ENCODE measurements at regions not wholly inside any gene's neighbourhood (a gene's known extent, or its start where the extent isn't known, plus 50 kb on each side); places are given as distances from the start of the nearest gene placed in this dataset.

DNA sequence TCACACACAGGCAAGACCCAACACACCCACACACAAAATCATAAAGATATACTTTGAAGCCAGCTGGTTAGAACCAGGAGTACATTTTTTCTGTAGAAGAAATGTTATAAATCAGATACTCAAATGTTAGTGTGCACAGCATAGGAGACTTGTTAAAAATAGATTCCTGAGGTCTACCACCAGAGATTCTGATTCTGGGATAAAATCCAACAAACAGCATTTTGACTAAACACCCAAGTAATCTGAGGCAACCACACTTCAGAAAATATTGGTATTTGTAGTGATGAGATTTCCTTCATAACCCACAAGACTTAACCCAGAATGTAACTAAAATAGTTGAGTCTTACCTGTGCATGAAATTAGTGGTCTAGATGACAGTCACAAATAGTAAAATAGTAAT, 301.8 kb downstream of the HNRNPD start:
- DNase-seq, result no peak

DNA sequence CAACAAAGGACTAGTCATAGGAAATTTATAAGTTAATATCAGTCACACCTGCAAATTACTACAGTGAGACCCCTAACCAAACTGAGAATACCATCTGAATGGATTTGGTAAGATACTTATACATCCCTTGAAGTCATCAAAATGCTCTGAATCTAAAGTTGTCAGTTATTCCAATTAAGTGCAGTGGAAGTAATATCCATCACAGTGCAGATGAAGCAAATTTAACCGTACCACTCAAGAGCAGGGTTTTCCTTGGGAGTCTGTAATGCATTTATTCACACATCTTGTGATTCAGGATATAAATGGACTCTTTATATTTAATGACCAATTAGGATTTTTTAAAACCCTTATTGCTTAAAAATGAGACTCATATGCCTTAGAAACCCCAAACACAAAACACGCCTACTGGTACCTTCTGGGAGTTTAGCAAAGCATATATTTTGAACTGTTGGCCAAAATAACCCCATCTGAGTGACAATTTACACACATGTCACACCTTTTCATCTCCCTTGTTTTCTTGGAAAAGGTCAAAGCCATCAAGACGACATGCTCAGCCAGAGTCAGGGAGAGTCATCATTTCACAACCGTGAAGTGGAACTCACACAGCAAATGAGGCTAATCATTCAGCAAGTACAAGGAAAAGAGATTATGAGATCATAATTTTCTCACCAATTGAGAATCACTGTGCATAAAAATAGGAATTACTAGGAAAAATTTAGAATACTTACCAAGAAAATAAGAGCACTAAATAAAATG, 303.7 kb downstream of the HNRNPD start:
- DNase-seq, result no peak

DNA sequence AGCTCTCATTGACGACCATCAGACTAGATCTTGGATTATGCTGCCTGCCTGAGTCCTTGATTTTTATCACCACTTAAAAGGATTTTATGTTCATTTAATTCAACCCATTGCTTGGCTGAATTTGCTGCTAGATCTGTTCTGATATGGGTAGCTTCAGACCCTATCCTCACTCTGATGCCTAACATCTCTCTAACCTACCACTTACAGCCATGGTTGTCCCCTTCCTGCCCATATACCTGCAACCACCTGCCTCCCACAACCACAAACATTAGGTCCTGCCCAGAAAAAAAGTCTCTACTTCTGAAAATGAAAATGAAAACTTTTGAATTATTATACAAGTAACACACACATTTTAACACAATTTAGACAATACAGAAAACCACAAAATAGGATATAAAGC, 310.8 kb downstream of the HNRNPD start:
- DNase-seq, result no peak

DNA sequence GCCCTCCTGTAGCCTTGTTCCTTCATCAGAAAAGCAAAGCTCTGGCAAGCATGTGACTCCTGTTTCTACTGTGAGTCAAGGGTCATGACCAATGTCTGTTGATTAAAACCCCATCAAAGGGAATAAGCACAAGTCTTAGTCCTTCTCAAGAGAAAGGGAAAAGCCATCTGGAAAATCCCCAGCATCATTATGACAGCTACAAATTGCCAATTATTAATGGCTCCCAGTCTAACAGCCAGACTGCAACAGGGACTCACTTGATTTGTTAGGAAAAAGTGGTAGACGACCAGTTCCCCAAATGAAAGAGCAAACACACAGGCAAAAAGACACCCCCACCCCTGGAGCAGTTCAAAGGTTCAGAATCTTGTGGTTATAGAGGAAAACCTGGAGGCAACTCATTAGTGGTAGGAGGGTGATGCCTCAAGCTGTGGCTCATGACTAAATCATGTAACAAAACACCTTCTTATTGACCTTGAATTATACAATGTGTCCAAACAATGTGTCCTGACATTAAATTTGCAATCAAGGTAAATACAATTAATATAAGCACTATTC, 315.7 kb downstream of the HNRNPD start:
- DNase-seq, result no peak

DNA sequence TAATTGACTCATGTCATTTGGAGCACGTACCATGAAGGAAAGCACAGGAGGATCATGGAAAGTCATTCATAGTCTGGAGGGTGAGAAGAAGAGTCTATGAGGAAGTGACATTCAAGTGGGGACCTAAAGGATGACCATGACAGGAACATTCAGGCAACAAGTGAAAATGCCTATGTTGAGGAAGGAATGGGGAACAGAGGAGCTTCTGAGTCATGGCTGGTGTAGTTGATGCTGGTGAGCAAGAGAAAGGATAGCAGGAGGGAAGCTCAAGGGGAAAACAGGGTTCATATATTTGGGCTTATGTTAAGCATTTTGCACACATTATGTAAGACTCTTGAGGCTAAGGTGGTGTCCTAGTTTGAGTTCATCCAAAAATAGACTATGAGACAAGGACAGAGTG, 318.6 kb downstream of the HNRNPD start:
- no peak for DNase-seq

DNA sequence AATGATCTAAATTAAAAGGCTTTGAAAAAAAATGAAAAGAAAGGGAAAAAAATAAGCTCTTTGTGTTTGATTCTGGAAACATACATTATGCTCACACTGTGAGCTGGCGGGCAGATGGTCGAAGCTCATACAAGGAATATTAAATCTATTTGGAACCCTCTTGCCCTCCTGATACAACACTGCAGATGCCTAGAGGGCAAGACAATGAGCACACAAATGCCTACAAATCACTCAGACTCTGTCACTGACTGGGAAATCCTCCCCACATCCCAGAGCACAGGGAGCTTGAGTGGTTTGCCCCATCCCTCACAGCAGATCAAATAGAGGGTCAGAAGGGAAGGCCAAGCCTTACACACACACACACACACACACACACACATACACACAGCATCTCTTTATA, 320.4 kb downstream of the HNRNPD start:
- DNase-seq, result no peak

DNA sequence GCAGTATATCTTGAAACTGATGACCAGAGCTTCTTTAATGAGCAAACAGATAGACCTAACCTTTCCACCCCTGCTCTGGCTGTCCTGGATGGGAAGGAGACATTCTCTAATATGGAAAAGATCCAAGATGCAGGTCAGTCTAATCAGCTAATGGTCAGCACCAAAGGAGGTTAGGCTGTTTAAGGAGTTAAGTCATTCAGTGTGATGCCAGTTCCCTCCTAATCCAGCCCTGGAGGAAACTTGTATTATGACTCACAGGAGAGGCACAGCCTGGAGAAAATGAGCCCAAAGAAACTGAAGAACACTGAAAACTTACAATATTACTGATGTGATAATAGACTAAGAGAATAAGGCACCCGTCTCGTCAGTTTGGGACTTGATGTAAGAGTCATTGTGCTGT, 323.0 kb downstream of the HNRNPD start:
- DNase-seq, result no peak

DNA sequence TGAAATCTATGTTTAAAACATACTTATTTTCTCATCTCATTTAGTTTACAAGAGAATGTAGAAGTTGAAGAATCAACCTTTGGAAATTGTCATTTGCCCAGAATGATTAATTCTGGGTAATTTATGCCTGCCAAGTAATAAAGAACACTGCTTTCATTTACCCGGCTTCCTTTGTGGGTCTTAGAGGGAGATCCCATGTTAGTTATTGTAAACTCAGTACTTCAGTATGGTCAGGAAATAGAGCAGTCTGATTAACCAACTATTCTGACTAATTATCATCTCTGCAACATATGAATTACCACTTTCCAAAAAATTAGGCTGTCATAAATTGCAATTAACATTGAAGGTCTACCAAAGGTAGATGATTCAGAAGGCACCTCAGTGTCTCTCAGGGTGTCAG, 324.5 kb downstream of the HNRNPD start:
- no peak for DNase-seq

DNA sequence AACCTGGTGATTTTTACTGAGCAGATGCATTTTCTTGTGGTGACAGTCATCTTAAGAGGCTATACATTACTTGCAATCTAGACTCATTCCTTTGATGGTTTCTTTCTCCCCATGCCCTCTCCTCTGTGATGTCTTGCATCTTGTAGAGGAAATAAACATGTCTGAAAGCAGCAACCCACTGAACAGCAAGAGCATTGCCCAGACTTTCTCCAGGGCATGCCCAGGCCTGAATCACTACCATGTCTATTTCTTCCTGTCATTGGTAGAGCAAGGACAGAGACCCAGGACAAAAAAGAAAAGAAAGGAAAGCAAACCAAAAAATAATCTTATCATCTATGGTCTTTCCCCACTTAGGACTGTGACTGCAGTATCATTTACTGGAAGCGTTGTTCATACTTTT, 326.1 kb downstream of the HNRNPD start:
- no peak for DNase-seq

DNA sequence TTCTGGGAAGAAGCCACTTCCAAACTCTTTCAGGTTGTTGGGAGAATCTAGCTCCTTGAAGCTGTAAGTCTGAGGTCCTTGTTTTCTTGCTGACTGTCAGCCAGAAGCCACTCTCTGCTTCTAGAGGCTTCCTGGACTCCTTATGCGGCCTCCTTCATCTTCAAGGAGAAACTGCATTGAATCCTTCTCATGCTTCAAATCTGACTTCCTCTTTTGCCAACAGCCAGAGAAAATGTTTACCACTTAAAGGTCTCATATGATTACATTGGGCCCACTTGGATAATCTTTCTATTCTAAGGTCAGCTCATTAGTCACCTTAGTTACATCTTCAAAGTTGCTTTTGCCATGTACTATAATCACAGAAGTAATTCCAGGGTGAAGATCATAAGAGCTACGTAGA, 327.0 kb downstream of the HNRNPD start:
- DNase-seq, result no peak

DNA sequence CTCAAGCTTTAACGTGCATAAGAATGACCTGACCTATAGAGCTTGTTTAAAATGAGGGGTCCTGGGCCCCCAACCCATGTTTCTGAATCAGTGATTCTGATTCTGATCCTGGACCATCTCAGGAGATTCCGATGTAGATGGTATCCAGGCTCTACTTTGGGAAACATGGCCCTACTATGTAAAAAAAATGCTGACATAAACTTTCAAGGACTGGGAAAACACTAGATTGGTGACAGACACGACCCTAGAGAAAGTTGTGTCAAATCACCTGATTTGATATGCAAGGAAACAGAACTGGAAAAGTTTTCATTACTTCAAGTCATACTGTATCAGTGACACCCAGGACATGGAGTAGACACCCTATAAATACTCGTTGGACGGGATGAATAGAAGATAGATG, 328.5 kb downstream of the HNRNPD start:
- no peak for DNase-seq

DNA sequence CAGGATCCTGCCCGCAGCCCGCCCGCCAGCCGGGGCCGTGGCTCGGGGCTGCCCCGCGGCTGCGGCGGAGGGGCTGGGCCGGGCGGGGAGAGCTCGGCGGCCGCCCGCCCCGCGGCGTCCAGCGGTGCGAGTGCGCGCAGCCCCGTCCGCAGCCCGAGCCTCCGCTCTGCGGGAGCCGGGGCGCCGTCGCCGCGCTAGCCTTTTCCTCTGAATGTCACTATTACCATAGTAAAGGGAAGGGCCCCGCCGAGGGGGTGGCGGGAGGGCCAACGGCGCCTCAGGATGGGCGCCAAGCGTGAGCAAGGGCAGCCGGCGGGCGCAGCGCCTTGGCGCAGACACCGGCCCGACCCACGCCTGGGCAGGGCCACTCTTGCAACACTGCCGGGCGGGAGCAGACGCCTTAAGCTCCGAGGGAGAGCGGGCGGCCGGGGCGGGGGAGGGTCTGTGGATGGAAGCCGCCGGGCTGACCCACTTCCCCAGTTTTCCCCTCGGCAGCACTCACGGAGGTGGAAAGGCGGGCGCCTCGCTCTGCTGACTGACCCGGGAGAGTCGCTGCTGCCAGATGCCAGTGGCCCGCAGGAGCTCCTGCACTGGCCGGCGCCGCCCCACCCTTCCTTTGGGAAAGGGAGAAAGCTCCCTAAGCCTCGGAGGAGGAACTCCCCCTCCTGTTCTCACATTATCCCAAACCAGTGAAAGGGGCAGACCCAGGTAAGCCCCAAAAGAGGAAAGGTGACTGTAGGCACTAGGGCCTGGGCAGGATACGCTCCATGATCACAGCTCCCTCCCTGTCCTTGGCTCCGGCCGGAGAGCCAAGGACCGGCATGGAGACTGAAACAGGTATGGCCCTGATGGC, 329.4 kb downstream of the HNRNPD start:
- DNase-seq, result peak; percentile 4

DNA sequence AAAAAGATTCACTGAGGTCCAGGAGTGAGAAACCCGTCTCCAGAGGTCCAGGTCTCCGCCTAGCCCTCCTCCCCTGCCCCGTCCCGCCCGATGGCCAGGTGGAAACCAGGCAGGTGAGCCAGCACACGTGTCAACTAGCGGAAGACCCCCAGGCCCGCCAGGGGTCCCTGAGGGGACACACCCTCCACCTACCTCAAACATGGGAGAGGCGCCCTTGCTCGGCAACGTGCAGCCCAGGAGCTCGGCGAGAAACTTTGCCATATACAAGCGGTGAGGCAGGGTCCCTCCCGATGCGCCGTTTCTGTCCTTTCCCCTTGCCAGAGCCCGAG, 330.0 kb downstream of the HNRNPD start:
- DNase-seq, result no peak

DNA sequence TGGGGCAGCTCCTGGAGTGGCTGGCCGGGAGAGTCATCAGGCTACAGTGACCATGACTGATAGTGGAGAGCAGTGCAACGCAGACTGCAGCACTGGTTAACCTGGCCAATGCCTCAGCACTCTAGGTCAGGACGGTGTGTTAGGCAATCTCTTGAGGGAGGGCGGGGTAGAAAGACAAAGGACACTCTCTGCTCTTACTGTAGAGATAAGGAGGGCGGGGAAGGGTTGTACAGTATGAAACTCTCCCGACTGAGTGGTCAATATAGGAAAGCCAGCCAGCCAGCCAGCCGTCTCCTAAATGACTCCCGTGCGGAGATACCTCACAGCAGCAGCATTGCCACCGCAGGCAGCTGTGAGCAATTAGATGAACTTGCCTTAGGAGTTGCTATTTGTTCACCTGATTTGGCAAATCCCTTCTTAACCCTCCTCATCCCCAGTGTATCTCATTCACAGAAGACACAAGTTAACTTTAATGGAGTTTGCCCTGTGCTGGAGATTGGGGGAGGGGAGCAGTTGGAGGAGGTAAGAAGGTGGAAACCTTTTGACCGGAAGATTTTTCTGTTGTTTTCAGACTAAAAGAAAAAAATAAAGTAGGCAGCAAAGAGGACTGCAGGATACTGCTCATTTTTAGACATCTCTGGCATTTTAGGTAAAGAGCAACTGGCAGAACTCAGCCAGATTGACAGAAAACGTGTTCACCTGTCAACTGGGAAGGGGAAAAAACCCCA, 330.5 kb downstream of the HNRNPD start:
- DNase-seq, result no peak

DNA sequence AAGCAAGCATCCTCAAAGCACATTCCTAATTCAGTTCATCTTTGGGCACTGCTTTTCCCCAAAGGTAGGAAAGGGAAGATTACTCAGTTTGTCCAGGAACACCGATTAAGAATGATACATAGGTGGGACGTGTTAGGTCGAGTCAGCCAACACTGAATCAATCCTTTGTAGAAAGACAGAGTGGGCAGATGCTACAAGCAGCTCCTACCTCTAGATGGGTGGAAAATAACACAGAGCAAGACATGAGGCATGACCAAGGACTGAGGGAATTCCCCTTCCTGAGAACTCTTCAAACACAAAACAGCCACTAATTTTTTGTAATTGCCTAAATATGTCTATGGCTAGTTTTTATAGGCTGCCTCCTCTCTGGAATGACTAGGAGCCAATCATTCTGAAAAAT, 331.7 kb downstream of the HNRNPD start:
- no peak for DNase-seq

DNA sequence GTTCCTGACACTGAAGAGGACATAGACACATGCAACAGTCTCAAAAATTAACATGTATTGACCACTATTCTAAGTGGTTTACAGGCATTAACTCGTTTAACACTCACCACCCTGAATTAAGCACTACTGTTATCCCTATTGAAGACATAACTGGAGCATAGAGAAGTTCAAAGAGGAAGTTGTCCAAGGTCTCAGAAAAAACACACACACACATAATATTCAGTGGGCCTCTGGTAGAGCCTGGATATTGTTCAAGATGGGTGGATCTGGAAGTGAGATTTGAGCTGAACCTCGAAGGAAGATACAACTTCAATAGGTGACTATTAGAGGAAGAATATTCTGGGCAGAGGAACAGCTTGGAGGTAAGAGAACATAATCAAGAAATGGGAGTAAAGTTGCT, 334.9 kb downstream of the HNRNPD start:
- DNase-seq, result no peak

DNA sequence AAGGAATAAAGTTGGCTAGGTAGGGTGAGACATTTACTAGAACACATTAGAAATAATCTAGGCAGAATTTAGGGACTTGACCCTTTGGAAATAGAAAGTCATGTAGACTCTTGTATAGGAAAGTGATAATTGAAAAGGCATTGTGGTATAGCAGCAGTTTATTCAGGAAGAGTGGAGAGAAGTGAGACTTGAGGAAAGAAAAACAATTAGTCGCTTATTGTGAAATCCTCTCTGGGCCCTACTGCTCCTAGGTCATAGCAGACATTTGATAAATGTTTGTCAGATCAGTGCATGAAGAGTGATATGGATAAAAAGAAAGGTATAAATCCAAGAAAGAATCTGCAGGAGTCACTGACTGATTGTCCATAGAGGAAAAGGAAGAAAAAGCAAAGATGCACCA, 337.6 kb downstream of the HNRNPD start:
- DNase-seq, result no peak

DNA sequence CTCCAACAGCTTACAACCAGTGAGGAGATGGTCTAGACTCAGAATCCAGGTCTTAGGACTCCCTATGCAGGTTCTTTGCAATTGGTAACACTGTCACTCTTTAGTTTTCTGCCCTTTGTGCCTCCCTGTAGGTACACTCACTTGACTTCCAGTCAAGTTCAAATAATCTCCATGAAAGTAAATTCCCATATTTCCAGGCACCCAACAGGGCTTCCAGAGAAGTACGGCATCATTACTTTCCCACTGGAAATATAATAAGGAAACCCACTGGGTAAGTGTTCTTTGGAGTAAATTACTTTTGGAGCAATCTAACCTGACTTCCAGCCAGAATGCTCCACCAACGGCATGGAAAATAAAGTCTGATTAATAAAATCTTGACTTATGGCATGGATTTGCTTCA, 338.9 kb downstream of the HNRNPD start:
- DNase-seq, result no peak

DNA sequence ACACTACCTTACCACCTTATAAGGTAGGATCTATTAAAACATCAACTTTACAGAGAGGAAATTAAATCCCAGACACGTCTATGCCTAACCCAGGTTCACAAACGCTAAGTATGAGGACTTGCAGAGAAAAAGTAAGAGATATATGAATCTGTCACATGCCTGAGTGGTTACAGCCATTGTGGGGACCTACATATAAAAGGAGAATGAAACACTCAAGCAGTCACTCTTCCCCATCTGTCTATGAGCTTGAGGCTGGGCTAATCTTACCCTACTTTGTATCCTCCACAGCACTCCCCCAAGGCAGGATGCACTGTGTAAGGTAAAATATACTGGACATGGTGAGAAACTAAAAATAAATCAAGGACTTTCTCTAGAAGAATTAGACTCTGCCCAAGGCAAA, 339.9 kb downstream of the HNRNPD start:
- DNase-seq, result no peak

DNA sequence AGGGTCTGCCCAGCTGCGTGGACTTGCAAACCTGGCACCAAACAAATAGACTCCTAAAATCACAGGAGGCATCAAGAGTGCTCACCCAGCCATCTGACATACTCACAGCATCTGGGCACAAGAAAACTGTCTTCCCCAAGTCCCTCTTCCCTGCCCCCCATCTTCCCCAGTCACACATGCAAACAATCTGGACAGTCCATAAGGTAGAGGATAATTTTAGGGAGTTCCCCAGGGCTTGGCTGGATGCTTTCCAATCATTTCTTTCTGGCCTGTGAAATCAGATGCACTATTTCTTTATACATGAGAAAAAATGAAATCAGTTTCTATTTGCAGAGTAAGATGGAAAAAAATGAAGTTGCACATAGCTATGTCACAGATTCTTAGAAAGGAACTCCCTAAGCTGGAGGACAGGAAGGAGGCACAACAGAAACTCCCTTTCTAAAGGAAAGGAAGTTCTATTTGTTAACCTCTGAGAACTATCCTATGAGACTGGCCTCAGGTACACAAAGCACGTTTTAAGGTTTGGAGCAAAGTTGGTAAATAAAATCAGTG, 342.3 kb downstream of the HNRNPD start:
- DNase-seq, result no peak

DNA sequence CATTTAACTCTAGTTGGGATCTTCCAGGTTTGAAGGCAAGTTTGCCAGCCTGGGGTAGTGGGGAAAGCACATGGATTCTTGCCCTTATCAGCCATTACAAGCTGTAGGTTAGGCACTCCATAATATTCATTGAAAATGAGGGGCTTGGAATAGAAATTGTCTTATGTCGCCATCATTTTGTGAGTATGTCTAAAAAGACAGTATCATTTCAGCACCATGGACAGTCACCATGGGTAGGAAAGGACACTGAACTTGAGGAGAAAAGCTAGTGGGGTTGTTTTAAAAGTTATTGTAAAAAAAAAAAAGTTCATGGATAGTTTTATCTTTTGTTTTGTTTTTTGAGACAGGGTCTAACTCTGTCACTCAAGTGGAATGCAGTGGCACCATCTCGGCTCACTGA, 356.1 kb downstream of the HNRNPD start:
- no peak for DNase-seq

DNA sequence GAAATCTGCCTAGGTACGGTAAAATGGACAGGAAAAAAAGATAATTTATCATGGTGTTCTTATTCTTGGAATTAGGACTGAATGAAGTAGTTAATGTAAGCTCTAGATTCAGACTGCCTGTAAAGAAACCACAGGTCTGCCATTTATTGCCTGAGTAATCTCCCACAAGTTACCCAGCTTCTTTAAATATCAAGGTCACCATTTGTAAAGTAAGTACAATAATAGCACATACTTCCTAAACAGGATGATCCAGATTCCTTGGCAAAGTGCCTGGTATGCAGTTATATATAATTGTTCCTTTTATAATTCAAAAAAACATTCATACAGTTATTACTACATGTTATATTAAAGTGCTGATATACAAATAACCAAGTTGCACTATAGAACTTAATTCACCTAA, 368.6 kb downstream of the HNRNPD start:
- no peak for DNase-seq

DNA sequence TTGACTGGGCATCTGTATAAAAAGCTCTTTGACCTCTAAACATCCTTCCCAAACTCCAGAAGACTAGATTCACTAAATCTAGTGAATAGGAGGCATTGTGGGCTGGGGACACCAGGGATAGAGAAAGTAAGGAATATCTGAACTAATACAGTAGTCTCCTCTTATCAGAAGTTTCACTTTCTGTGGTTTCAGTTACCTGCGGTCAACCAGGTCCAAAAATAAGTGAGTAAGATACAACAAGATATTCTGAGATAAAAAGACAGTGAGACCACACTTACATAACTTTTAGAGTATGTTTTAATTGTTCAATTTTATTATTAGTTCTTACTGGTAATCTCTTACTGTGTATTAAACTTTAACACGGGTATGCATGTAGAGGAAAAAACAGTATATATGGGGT, 376.5 kb downstream of the HNRNPD start:
- DNase-seq, result no peak

Measured in GOT3 (cell line).